Osteoblast (primary cell): ENCODE measurements at regions not wholly inside any gene's neighbourhood (a gene's known extent, or its start where the extent isn't known, plus 50 kb on each side); places are given as distances from the start of the nearest gene placed in this dataset.
"Not testable (repeated sequence)": the region's sequence is repeated elsewhere in the genome, so short reads cannot be mapped to it uniquely, and the experiment has no call there.

Source experiments
- DNase-seq: peaks from one replicate; pipeline ENCODE4 v3.0.0; 2011; ENCODE audit warnings: low spot score, mixed read lengths; ENCODE audit not compliant: insufficient read length; ENCODE audit errors: missing footprints
- H2AFZ ChIP-seq: 2 replicates; pipeline ENCODE4 v1.6.0; 2011; ENCODE audit warnings: mild to moderate bottlenecking, low read length
- H3K27ac ChIP-seq: 2 replicates; pipeline ENCODE4 v1.5.1; 2011; ENCODE audit warnings: mild to moderate bottlenecking, low read depth, low read length, moderate library complexity
- H3K27me3 ChIP-seq: 2 replicates; pipeline ENCODE4 v1.6.0; 2012; ENCODE audit warnings: mild to moderate bottlenecking, control low read depth, inconsistent platforms, low read length, moderate library complexity; ENCODE audit not compliant: insufficient read depth
- H3K36me3 ChIP-seq: 2 replicates; pipeline ENCODE4 v1.5.1; 2011; ENCODE audit warnings: mild to moderate bottlenecking, low read length, control low read depth, moderate library complexity; ENCODE audit not compliant: insufficient read depth
- H3K4me1 ChIP-seq: 2 replicates; pipeline ENCODE4 v1.5.1; 2011; ENCODE audit warnings: mild to moderate bottlenecking, low read length, control low read depth, moderate library complexity; ENCODE audit not compliant: insufficient read depth
- H3K4me2 ChIP-seq: 2 replicates; pipeline ENCODE4 v1.6.0; 2011; ENCODE audit warnings: mild to moderate bottlenecking, low read length; ENCODE audit not compliant: insufficient read depth
- H3K4me3 ChIP-seq: fragments of 200-600 bp; sonication (generic); 3 replicates; pipeline ENCODE4 v1.5.1; 2012; ENCODE audit warnings: mild to moderate bottlenecking, low read length, inconsistent platforms; ENCODE audit not compliant: insufficient read depth
- H3K79me2 ChIP-seq: 2 replicates; pipeline ENCODE4 v1.6.0; 2012; ENCODE audit warnings: mild to moderate bottlenecking, low read length, control low read depth, inconsistent platforms; ENCODE audit not compliant: insufficient read depth
- H3K9me3 ChIP-seq: 2 replicates; pipeline ENCODE4 v1.5.1; 2011; ENCODE audit warnings: low read depth, low read length, control low read depth
- H4K20me1 ChIP-seq: 2 replicates; pipeline ENCODE4 v1.6.0; 2012; ENCODE audit warnings: mild to moderate bottlenecking, low read length, control low read depth; ENCODE audit not compliant: insufficient read depth
- CTCF ChIP-seq: IDR thresholded peaks from 2 replicates; pipeline ENCODE4 v1.5.1; 2011; ENCODE audit warnings: mild to moderate bottlenecking, low read depth, low read length, moderate library complexity; ENCODE audit errors: extremely low read depth

GRCh38 chr6:168849459-168849858, 404.2 kb downstream of the THBS2 start:
- Histone ChIP-seq H3K9me3 (no peaks in the 10 kb centered on the region), H2AFZ (no peak overlapping the region), H3K4me2 (no peak overlapping the region), H3K36me3 (no peaks in the 10 kb centered on the region), H3K4me3 (no peak overlapping the region), H3K27me3 (no peaks in the 10 kb centered on the region), H3K27ac (no peak overlapping the region), H3K79me2 (no peaks in the 10 kb centered on the region), H3K4me1 (peaks cover 7% of the 10 kb centered on the region), H4K20me1 (no peaks in the 10 kb centered on the region)
- no peak for TF ChIP-seq CTCF
- no peak for DNase-seq

GRCh38 chr6:168848797-168849196, 404.8 kb downstream of the THBS2 start:
- H4K20me1 ChIP-seq = no peaks in the 10 kb centered on the region
- DNase-seq = no peak
- H3K79me2 ChIP-seq = no peaks in the 10 kb centered on the region
- H3K27me3 ChIP-seq = no peaks in the 10 kb centered on the region
- TF ChIP-seq CTCF = no peak
- no peak overlapping the region for H3K4me3 ChIP-seq
- H2AFZ ChIP-seq = no peak overlapping the region
- H3K27ac ChIP-seq = no peak overlapping the region
- no peaks in the 10 kb centered on the region for H3K9me3 ChIP-seq
- peaks cover 7% of the 10 kb centered on the region for H3K4me1 ChIP-seq
- no peak overlapping the region for H3K4me2 ChIP-seq
- H3K36me3 ChIP-seq = no peaks in the 10 kb centered on the region

- no peaks in the 10 kb centered on the region for H3K4me1 ChIP-seq
- peak; percentile 87 for DNase-seq
- H4K20me1 ChIP-seq = no peaks in the 10 kb centered on the region
- no peaks in the 10 kb centered on the region for H3K9me3 ChIP-seq
- H3K27ac ChIP-seq = no peak overlapping the region
- H3K4me3 ChIP-seq = no peak overlapping the region
- no peak for TF ChIP-seq CTCF
- no peaks in the 10 kb centered on the region for H3K36me3 ChIP-seq
- no peaks in the 10 kb centered on the region for H3K27me3 ChIP-seq
- H3K4me2 ChIP-seq = no peak overlapping the region
- H3K79me2 ChIP-seq = no peaks in the 10 kb centered on the region
- H2AFZ ChIP-seq = no peak overlapping the region
These were observed 404.0 kb downstream of the SMOC2 start for GRCh38 chr6:168844821-168845609.

GRCh38 chr6:168842632-168843212, 401.7 kb downstream of the SMOC2 start:
- DNase-seq, H3K36me3 ChIP-seq, H3K27ac ChIP-seq, H3K79me2 ChIP-seq, H3K4me1 ChIP-seq, H3K9me3 ChIP-seq, H3K4me2 ChIP-seq, H3K4me3 ChIP-seq, H3K27me3 ChIP-seq, H2AFZ ChIP-seq, H4K20me1 ChIP-seq: not testable (repeated sequence)
